H1 (cell line): ENCODE measurements at regions not wholly inside any gene's neighbourhood (a gene's known extent, or its start where the extent isn't known, plus 50 kb on each side); places are given as distances from the start of the nearest gene placed in this dataset.

ENCODE experiments used
- CTCF ChIA-PET: fragments of 300-600 bp; sonication (Branson Sonifier 250); formaldehyde crosslinking; loops from one replicate; lab custom pipeline; 2021; ENCODE audit not compliant: partially characterized antibody; lab: Charles Lee
- POLR2A ChIA-PET: fragments of 300-600 bp; sonication (Branson Sonifier 250); formaldehyde crosslinking; loops from one replicate; lab custom pipeline; 2021; ENCODE audit warnings: inconsistent platforms; ENCODE audit not compliant: partially characterized antibody; lab: Charles Lee
- DNase-seq, 2 experiments: peaks; one replicate each; pipeline versions ENCODE4 v3.0.0 to v3.0.0-alpha.2; 2010 to 2022; ENCODE audit warnings: low spot score in 2 of 2, low read depth in 1 of 2, mixed read lengths in 1 of 2
- FAIRE-seq: peaks from 2 replicates; lab custom pipeline; 2011; peaks lifted over from hg19 to GRCh38; lab: Jason Lieb, UNC
- H2AFZ ChIP-seq: 2 replicates; pipeline ENCODE4 v1.8.1; 2012; ENCODE audit warnings: low read length, inconsistent platforms
- H2AK5ac ChIP-seq: 2 replicates; pipeline ENCODE4 v1.6.1; 2013; ENCODE audit warnings: low read depth, low read length
- H2BK120ac ChIP-seq: replicated peaks from 2 replicates; pipeline ENCODE3; 2013; ENCODE audit warnings: low read depth, low read length, inconsistent platforms
- H2BK12ac ChIP-seq: 2 replicates; pipeline ENCODE4 v1.6.1; 2013; ENCODE audit warnings: low read depth, low read length
- H2BK15ac ChIP-seq: 2 replicates; pipeline ENCODE4 v1.6.1; 2013; ENCODE audit warnings: low read length
- H2BK20ac ChIP-seq: 2 replicates; pipeline ENCODE4 v1.6.1; 2013; ENCODE audit warnings: low read length
- H2BK5ac ChIP-seq: 2 replicates; pipeline ENCODE4 v1.6.1; 2013; ENCODE audit warnings: low read depth, low read length
- H3K14ac ChIP-seq: 2 replicates; pipeline ENCODE4 v1.6.1; 2013; ENCODE audit warnings: inconsistent platforms; ENCODE audit not compliant: insufficient read length
- H3K18ac ChIP-seq: 2 replicates; pipeline ENCODE4 v1.6.1; 2013; ENCODE audit warnings: low read length; ENCODE audit errors: extremely low read depth
- H3K23ac ChIP-seq: 2 replicates; pipeline ENCODE4 v1.6.1; 2013; ENCODE audit warnings: inconsistent platforms; ENCODE audit not compliant: insufficient read length
- H3K23me2 ChIP-seq: 2 replicates; pipeline ENCODE4 v1.6.1; 2013; ENCODE audit warnings: low read depth, low read length
- H3K27ac ChIP-seq: 2 replicates; pipeline ENCODE4 v1.6.1; 2011; ENCODE audit warnings: low read depth, low read length, inconsistent platforms
- H3K27me3 ChIP-seq, 4 experiments: replicated peaks in 1 of 4; 1 replicate in 1 of 4; 2 replicates in 3 of 4; pipeline versions ENCODE4 v1.6.1 to v1.8.1; 2011 to 2013; ENCODE audit warnings: low read length in 3 of 4, mild to moderate bottlenecking in 3 of 4, inconsistent platforms in 2 of 4, mixed read lengths in 2 of 4, moderate library complexity in 1 of 4; ENCODE audit not compliant: control insufficient read depth in 3 of 4, insufficient read depth in 3 of 4; ENCODE audit errors: extremely low read depth in 1 of 4
- H3K36me3 ChIP-seq, 4 experiments: 2 replicates each; pipeline versions ENCODE4 v1.6.1 to v1.8.1; 2011 to 2013; ENCODE audit warnings: mild to moderate bottlenecking in 4 of 4, low read length in 3 of 4, moderate library complexity in 2 of 4, control low read depth in 1 of 4, inconsistent platforms in 1 of 4; ENCODE audit not compliant: insufficient read depth in 4 of 4, control insufficient read depth in 2 of 4
- H3K4ac ChIP-seq: replicated peaks from 2 replicates; pipeline ENCODE3; 2013; ENCODE audit warnings: low read length, low read depth, mixed read lengths, inconsistent platforms; ENCODE audit not compliant: insufficient read length
- H3K4me1 ChIP-seq, 4 experiments: replicated peaks in 1 of 4; 1 replicate in 1 of 4; 2 replicates in 3 of 4; pipeline versions ENCODE4 v1.6.1 to v1.8.1; 2011 to 2013; ENCODE audit warnings: low read length in 3 of 4, inconsistent platforms in 2 of 4, mixed read lengths in 1 of 4; ENCODE audit not compliant: insufficient read depth in 4 of 4, control insufficient read depth in 3 of 4
- H3K4me2 ChIP-seq, 2 experiments: 2 replicates each; pipeline versions ENCODE4 v1.6.1 to v1.8.1; 2011 to 2013; ENCODE audit warnings: low read depth in 2 of 2, low read length in 2 of 2, control low read depth in 1 of 2, inconsistent platforms in 1 of 2, mild to moderate bottlenecking in 1 of 2; ENCODE audit not compliant: insufficient read depth in 1 of 2
- H3K4me3 ChIP-seq, 4 experiments: fragments of 200-600, 300-600 bp in 1 of 4; sonication (generic), shearing (Covaris generic), sonication (Bioruptor Twin) in 1 of 4; 2 replicates each; pipeline versions ENCODE4 v1.5.1 to v1.8.1; 2011 to 2016; ENCODE audit warnings: low read length in 4 of 4, low read depth in 3 of 4, control low read depth in 2 of 4, inconsistent platforms in 2 of 4, mild to moderate bottlenecking in 2 of 4, mixed read lengths in 1 of 4, moderate library complexity in 1 of 4; ENCODE audit not compliant: insufficient read depth in 2 of 4; ENCODE audit errors: extremely low read depth in 1 of 4
- H3K56ac ChIP-seq: replicated peaks from 2 replicates; pipeline ENCODE3; 2013; ENCODE audit warnings: low read depth, mild to moderate bottlenecking, mixed read lengths, low read length, inconsistent platforms; ENCODE audit not compliant: insufficient read length
- H3K79me1 ChIP-seq: 2 replicates; pipeline ENCODE4 v1.6.1; 2013; ENCODE audit warnings: low read depth, low read length, control low read depth
- H3K79me2 ChIP-seq, 2 experiments: 2 replicates each; pipeline versions ENCODE4 v1.6.1 to v1.8.1; 2012 to 2013; ENCODE audit warnings: low read length in 2 of 2, mild to moderate bottlenecking in 2 of 2, inconsistent platforms in 1 of 2; ENCODE audit not compliant: insufficient read depth in 2 of 2, control insufficient read depth in 1 of 2
- H3K9ac ChIP-seq, 4 experiments: replicated peaks in 1 of 4; 1 replicate in 1 of 4; 2 replicates in 3 of 4; pipeline versions ENCODE4 v1.6.1 to v1.8.1; 2011 to 2013; ENCODE audit warnings: low read depth in 3 of 4, low read length in 3 of 4, control low read depth in 2 of 4, mild to moderate bottlenecking in 2 of 4, moderate library complexity in 2 of 4, inconsistent platforms in 1 of 4; ENCODE audit errors: extremely low read depth in 1 of 4
- H3K9me3 ChIP-seq, 2 experiments: 2 replicates each; pipeline versions ENCODE4 v1.6.1 to v1.8.1; 2012 to 2013; ENCODE audit warnings: mild to moderate bottlenecking in 2 of 2, moderate library complexity in 2 of 2, control low read depth in 1 of 2, inconsistent platforms in 1 of 2, low read depth in 1 of 2, low read length in 1 of 2, mixed read lengths in 1 of 2; ENCODE audit not compliant: insufficient read depth in 2 of 2
- H4K20me1 ChIP-seq, 2 experiments: replicated peaks in 1 of 2; 2 replicates each; pipeline versions ENCODE3 to v1.8.1; 2011 to 2013; ENCODE audit warnings: inconsistent platforms in 2 of 2, low read length in 2 of 2, mild to moderate bottlenecking in 1 of 2; ENCODE audit not compliant: insufficient read depth in 2 of 2, control insufficient read depth in 1 of 2
- H4K5ac ChIP-seq: 2 replicates; pipeline ENCODE4 v1.6.1; 2013; ENCODE audit warnings: low read length, low read depth, mixed read lengths, inconsistent platforms; ENCODE audit not compliant: insufficient read length
- H4K8ac ChIP-seq: 2 replicates; pipeline ENCODE4 v1.8.0; 2013; ENCODE audit warnings: mild to moderate bottlenecking, moderate library complexity, low read length, inconsistent platforms; ENCODE audit not compliant: insufficient read depth; ENCODE audit errors: extremely low read depth
- H4K91ac ChIP-seq: replicated peaks from 2 replicates; pipeline ENCODE3; 2013; ENCODE audit warnings: low read length, mixed read lengths, inconsistent platforms; ENCODE audit not compliant: insufficient read length
- BCL11A ChIP-seq, 2 experiments: IDR thresholded peaks; one replicate each; pipeline ENCODE4 v1.6.1; 2011; ENCODE audit warnings: low read depth in 2 of 2, low read length in 2 of 2, mild to moderate bottlenecking in 2 of 2
- POLR2AphosphoS5 ChIP-seq: IDR thresholded peaks from 2 replicates; pipeline ENCODE4 v1.6.1; 2011; ENCODE audit warnings: low read depth, low read length
- WGBS, 2 experiments: shearing (Covaris generic) in 1 of 2; methylation state at CpG; one replicate each; pipeline versions ENCODE4 v1.1.6 to v1.1.7; 2013 to 2015; ENCODE audit warnings: low lambda C conversion rate in 2 of 2, mixed read lengths in 2 of 2, inconsistent platforms in 1 of 2, low coverage in 1 of 2, missing lambda C conversion rate in 1 of 2; ENCODE audit not compliant: insufficient replicate concordance in 2 of 2, insufficient coverage in 1 of 2, insufficient read length in 1 of 2; ENCODE audit errors: extremely low coverage in 1 of 2, missing lambda C conversion rate in 1 of 2; 5-methylcytosine and 5-hydroxymethylcytosine counted together

DNA sequence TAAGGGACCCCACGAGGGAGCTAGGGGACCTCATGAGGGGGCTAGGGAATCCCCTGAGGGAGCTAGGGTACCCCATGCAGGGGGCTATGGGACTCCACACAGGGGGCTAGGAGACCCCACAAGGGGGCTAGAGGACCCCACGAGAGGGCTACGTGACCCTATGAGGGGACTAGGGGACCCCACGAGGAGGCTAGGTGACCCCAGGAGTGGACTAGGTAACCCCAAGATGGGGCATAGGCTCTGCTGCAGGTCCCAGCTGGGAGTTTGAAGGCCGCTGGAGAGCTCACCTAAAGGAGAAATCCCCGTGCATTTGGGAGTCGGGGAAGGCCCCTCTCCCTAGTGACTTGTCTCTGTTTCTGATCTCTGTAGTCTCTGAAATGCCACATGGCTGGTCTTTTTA is 50.0 kb upstream of the DMRTB1 start:
- no peak overlapping the region for H3K4me3 ChIP-seq

More for the DNA sequence above, 50.0 kb upstream of the DMRTB1 start:
- Histone ChIP-seq H3K14ac (no peak overlapping the region), H2BK120ac (no peak overlapping the region), H2BK12ac (peak overlapping the region; percentile 96), H3K27ac (no peak overlapping the region), H4K5ac (no peak overlapping the region), H3K4me2 (no peak overlapping the region), H4K20me1 (no peaks in the 10 kb centered on the region), H4K8ac (peak overlapping the region; percentile 78), H2AK5ac (no peak overlapping the region), H3K9ac (no peak overlapping the region), H2BK20ac (peak overlapping the region; percentile 67; the same call in 1 of the 2 replicates), H2BK15ac (peak overlapping the region; percentile 67; the same call in 1 of the 2 replicates), H3K9me3 (no peaks in the 10 kb centered on the region), H3K36me3 (no peaks in the 10 kb centered on the region), H3K56ac (no peak overlapping the region), H2BK5ac (no peak overlapping the region; the same call in 1 of the 2 replicates), H3K79me2 (no peaks in the 10 kb centered on the region), H3K4me1 (peaks cover 0 to 8% (median 2%) of the 10 kb centered on the region in 4 experiments; a peak in 4 of 7 replicates), H3K27me3 (no peaks in the 10 kb centered on the region; a peak in 3 of 7 replicates), H3K4ac (no peak overlapping the region), H3K23ac (no peak overlapping the region), H4K91ac (peak overlapping the region; percentile 44), H3K79me1 (no peaks in the 10 kb centered on the region; the same call in 1 of the 2 replicates), H2AFZ (no peak overlapping the region), H3K18ac (peak overlapping the region; percentile 66; the same call in 1 of the 2 replicates), H3K23me2 (no peaks in the 10 kb centered on the region; the same call in 1 of the 2 replicates)
- no peak for DNase-seq
- ChIA-PET CTCF (interaction anchor here (0.6 to 1.9 kb wide), 4 partner anchors 16 to 40 kb away, joined by 3 to 7 read pairs (median 4); no protein-coding TSS in a partner anchor), POLR2A (interaction anchor here (1.1 to 1.4 kb wide), 3 partner anchors 8 to 13 kb away, joined by 4 read pairs; no protein-coding TSS in a partner anchor)
- FAIRE-seq = no peak
- WGBS, 2 experiments = 91% methylated on average over 7 of the region's 7 CpGs; no CpG with 5 or more reads in 1 of the 2 experiments
- TF ChIP-seq BCL11A (IDR thresholded peaks at IDR 0.05; ENCODE audit: low read depth in 2 of 2, low read length in 2 of 2) (no peak), POLR2AphosphoS5 (no peak)
- TF ChIP-seq, all 59 proteins: peak for 0
